Limb (tissue), 2 donors: ENCODE measurements at regions not wholly inside any gene's neighbourhood (a gene's known extent, or its start where the extent isn't known, plus 50 kb on each side); places are given as distances from the start of the nearest gene placed in this dataset.
A peak's percentile ranks its signal among the peaks of the same experiment; 100 is the strongest.

Experiments used
- DNase-seq, 2 donors: peaks; one replicate each; pipeline ENCODE4 v3.0.0-alpha.2; 2016; ENCODE audit errors: extremely low spot score in 2 of 2

- peak; percentile 68 to 84 for DNase-seq
Measured at GRCh38 chr9:117487555-117488175, 72.8 kb upstream of the ASTN2 start.

- no peak for DNase-seq
Measured at GRCh38 chr9:117486426-117486825, 71.6 kb upstream of the ASTN2 start.

- DNase-seq = no peak
Measured at GRCh38 chr9:117485176-117485575, 70.3 kb upstream of the ASTN2 start.

- no peak for DNase-seq
Measured at GRCh38 chr9:117480729-117481128, 65.9 kb upstream of the ASTN2 start.

- DNase-seq = no peak
Measured at GRCh38 chr9:117480253-117480652, 65.4 kb upstream of the ASTN2 start.

GRCh38 chr9:117473293-117473692 lies 58.4 kb upstream of the ASTN2 start:
- DNase-seq = no peak

GRCh38 chr9:117470902-117471301 lies 56.0 kb upstream of the ASTN2 start:
- DNase-seq = no peak

GRCh38 chr9:117470455-117470854 lies 55.6 kb upstream of the ASTN2 start:
- DNase-seq = no peak

GRCh38 chr9:117466111-117466510 lies 51.3 kb upstream of the ASTN2 start:
- no peak for DNase-seq

- no peak for DNase-seq
Measured at GRCh38 chr9:117465706-117466105, 50.8 kb upstream of the ASTN2 start.

GRCh38 chr9:117464941-117465616 lies 50.2 kb upstream of the ASTN2 start:
- no peak for DNase-seq
